ENCODE measurements at regions not wholly inside any gene's neighbourhood (a gene's known extent, or its start where the extent isn't known, plus 50 kb on each side); places are given as distances from the start of the nearest gene placed in this dataset.

DNA sequence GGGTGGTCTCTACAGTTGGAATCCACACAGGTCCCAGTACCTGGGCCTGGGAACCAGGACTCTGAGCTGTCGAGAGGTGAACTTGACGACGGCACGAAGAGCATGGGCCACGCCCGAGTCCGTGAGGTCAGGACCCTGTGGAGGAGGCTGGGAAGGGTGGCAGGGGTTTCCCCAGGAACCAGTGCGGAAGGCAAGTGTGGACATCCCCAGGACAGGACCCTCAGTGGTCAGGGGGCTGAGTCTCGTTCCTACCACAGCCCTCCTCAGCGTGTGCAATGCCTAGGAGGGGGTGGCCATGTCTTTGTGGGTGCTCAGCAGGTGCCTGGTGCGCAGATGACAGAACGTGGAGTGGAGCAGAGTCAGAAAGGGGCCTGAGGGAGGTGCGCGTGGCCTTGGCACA, 335.6 kb upstream of the SALL3 start:
- DNase-seq, result no peak

DNA sequence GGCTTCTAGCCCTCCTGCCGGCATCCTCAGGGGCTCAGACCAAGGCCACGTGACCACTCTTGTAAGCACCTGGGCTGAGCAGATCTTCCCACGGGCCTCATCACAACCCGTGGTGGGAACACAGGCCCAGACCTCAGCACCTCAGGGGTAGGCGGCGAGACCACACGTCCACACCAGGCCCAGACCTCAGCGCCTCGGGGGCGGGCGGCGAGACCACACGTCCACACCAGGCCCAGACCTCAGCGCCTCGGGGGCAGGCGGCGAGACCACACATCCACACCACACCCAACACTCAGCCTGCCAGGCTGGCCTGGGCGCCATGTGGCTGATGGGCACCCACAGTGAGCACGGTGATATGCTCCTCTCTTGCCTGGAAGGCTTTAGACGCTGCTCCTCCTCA, 334.4 kb upstream of the SALL3 start:
- no peak for DNase-seq

DNA sequence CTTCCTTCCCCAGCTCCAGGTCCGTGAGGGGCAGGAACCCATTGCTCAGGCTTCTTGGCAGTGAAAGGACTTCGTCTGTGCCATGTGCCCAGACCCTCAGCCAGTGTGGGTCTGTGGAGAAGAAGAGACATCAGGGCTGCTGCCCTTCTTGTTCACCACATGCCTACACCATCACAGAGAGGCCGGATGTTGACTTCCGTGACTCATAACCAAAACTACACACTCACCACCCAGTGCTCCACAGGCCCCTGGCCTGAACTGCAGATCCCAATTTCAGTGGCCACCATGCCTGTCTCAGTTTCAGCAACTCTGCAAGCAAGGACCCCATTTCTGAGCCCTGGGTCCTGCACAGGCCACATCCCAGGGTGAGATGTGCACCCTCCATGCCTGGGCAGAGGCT, 332.6 kb upstream of the SALL3 start:
- DNase-seq, result no peak

DNA sequence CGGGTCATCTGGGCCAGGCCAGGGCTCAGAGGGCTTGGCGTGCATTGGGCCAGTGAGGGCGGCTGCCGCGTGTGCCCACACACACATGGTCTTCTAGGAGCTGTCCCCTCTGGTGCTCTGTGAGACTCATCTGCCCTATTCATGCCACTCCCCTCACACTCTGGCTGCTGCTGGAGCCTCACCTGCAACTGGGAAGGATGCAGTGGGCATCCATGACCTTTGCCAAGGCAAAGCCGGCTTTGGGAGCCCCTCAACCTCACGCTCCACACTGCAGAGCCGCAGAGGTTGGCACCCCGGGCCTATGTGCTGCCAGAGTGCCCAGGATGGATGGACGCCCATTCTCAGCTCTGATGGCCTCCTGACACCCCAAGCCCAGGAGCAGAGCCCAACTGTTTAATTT, 330.2 kb upstream of the SALL3 start:
- no peak for DNase-seq

DNA sequence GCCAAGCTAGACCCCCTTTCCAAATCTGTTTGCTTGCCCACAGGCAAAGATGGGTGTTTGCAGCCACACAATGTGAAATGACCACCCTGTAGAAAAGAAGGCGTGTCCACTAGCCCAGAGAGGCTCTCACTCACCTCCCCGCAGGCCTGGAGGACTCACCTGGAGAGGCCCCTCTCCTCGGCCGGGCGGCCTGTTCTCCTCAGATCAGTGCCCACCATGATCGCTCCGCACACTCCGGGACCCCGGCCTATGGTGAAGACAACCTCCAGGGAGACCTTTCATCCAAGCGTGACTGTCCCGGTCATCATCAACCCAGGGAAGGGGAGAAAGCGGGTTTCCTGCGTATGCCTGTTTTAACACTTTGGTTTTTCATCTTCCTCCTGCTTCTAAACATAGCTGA, 328.7 kb upstream of the SALL3 start:
- no peak for DNase-seq

DNA sequence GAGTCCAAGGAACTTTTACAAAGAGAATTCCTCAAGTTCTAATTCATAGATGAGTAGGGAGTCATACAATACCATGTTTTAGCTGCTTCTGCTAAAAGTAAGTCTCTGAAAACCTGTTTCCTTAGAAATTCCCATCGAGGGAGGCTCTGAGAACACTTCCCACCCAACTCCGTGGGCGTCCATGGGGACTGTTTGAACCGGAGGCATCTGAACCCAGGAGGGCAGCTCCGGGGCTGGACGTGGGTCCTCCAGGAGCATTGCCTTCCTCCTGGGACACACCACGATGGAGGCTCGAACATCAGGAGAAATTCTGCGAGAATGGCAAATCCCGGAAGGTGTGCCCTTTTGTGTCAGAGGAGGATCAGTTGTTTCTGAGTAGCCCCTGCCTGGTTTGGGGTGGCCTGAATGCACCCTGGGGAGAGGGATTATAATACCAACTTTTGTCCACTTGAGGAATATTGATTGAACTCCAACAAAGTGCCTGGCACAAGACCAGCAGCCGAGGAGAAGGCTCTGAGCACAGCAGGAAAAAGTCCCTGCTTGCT, 327.5 kb upstream of the SALL3 start:
- no peak for DNase-seq

DNA sequence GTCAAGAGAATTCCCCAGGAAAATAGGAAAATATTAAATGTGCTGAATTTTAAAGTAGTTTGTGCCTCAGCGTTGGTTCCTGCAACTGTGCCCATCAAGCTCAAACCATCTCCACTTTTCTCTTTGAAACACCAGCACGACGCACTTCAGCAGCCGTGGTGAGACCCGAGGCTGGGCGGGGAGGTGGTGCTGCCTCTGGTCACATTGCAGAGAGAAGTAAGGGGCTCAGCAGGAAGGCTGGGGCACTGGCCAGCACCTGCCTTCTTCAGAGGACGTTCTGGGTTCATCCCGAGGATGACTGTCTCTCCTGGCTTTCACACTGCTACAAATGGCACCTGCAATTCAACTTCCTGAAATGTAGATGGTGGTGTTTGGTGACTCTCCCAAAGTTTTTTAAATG, 323.7 kb upstream of the SALL3 start:
- no peak for DNase-seq

DNA sequence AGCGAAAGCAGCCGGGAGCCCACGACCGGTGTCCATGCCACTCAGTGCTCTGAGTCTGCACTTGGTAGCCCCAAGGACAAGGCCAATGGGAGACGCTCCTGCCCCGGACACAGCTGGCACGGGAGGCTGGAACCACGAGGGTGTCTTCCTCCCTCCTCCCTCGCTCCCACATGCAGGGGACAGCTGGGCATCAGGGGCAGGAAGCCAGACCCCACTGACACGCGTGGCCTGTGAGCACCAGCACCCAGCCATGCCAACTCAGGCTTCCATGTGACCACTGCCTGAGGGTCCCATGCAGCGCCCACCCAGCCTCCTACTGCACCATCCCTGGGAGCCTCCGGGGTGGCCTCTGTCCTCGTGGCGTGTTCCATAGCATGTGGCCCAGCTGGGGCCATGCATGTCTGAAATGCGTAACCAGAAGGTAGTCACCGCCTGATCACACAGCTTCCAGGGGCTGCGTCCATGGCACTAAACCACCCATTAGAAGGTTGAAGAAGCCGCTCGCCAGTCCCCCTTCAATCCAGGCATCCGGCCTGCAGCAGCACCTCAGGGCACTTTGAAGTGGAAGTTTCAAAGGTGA, 323.2 kb upstream of the SALL3 start:
- no peak for DNase-seq

DNA sequence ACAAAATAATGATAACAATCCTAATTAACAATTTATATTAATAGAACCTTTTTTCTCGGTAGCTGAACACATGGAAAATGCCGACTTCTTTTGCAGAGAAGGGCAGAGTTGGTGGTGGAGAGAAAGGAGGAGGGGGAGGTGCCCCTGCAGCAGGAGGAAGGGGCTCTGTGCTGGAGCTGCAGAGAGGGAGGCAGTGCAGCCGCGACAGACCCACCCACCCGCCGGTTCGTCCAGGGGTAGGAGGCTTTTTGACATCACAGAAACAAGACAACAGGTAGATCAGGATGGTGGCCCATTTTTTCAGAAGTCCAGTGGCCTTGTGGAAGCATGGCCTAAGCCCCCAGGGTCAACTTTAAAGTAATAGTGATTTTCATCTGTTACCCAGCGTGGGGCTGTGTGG, 321.1 kb upstream of the SALL3 start:
- no peak for DNase-seq

DNA sequence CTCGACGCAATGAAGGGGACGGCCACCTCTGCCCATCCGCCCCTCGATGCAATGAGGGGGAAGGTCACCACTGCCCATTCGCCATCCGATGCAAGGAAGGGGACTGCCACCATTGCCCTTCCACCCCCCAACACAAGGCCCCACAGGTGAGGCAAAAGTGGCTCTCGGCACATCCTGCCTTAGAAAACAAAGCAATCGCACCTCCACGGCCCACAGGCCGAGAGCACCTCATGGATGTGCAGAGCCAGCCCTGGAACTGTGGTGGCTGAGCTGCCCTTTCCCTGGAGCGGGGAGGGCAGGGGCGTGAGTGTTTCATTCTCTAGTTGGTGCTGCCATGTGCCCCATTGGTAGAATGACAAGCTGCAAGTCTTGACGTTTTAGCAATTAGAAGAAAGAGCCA, 320.6 kb upstream of the SALL3 start:
- DNase-seq, result no peak

DNA sequence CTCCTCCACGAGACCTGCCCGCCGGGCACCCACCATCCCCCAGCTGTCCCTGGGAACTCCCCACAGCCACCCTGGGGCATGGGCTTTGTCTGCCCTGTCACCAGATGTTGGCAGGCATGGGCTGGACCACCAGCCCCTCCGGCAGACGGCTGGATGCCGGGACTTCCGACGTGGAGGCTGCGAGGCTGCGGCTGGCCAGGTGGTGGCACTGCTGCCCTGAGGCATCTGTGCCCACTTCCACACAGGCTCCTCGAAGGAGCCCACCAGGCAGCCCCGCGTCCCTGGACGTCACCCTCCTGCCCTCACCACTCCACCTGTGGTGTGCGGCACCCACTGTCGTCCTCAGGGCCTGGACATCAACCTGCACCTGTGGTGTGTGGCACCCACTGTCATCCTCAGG, 319.9 kb upstream of the SALL3 start:
- no peak for DNase-seq

DNA sequence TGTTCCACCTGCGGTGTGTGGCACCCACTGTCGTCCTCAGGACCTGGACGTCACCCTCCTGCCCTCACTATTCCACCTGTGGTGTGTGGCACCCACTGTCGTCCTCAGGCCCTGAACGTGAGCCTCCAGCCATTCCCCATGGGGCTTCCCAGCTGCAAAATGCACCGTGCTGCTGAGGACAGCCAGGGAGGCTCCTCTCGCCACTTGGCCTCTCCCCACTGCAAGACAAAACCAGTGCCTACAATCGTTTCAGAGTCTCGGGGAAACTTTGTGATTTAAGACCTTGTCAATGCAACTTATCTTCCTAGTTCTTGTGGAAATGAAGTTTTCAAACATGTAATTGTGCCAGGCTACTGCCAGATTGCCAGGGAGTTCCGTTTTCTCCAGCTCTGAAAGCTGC, 319.3 kb upstream of the SALL3 start:
- DNase-seq, result no peak

DNA sequence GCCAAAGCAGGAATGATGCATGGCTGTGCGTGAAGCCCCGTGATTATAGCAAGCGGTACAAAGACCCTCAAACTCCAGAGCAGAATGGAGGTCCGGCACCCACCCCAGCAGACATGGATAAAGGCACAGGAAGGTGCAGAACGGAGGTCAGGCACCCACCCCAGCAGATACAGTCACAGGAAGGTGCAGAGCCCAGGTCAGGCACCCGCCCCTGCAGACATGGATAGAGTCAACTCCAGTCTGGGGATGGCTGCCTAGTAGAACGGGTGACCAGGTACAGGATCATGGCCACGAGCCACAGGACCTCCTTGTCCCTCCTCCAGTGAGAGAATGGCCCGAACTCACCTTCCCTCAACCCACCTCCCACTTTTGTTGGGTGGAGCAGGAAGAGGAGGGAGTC, 318.3 kb upstream of the SALL3 start:
- DNase-seq, result no peak

DNA sequence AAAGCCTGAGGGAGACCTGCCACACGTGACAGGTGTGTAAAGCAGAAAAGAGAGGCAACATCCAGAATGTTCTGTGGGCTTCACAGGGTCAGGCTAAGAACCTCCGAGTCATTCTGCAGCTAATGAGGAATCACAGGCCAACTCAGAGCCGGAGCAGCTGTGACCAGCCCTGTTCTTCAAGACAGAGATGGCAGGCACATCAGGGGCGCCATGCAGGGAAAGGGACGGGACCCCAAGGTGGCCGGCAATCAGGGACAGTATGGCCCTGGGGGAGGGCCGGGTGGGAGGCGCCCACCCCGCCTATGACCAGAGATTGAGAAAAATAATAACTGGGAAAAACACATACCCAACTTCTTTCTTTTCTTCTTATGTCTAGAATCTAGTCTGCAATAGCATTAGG, 316.7 kb upstream of the SALL3 start:
- DNase-seq, result no peak

DNA sequence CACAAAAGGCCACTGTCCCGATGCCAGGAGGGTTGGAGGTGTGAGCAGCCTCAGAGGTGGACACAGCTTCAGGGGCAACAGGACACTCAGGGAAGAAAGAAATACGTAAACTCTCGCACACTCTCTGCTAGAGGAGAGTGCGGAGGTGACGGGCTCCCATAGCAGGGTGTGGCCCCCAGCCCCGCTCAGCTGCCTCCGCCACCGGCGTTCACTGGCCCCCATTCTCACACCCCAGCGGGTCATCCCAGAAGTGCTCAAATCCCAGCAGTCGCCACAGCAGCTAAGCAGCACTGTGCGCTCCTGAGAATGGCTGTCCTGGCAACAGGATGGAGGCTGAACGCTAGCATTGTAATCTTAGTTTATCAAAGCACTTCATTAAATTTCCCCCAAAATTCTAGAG, 315.6 kb upstream of the SALL3 start:
- DNase-seq, result no peak

DNA sequence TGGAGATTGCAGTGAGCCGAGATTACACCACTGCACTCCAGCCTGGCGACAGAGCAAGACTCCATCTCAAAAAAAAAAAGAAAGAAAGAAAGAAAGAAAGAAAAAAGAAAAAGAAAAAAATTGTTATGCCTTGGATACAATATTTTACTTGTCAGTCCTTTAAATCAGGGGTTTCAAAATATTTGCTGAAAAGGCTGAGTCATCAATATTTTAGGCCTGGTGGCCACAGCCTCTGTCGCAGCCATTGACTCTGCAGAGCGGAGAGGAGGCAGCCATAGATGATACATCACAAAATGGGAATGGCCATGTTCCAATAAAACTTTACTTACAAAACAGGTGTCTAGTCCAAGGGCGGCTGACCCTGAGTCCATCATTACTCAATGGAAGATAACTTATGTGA, 314.8 kb upstream of the SALL3 start:
- DNase-seq, result no peak

DNA sequence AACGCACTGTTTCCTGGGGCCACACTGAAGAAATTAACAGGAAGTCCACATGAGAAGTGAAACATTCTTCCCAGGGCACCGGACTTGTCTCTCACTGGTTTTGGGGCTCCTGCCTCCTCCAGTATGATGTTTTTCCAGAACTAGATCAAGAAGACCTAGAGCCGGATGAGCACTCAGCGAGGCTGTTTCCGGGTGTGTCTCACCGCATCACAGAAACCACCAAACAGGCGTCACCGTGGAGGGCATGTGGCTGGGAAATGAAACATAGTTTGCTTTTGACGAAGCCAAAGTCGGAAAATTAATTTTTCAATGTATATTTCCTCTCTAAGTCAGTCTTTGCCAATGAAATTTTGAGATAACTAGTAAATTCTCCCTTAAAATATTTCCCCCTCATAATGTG, 314.0 kb upstream of the SALL3 start:
- DNase-seq, result no peak

DNA sequence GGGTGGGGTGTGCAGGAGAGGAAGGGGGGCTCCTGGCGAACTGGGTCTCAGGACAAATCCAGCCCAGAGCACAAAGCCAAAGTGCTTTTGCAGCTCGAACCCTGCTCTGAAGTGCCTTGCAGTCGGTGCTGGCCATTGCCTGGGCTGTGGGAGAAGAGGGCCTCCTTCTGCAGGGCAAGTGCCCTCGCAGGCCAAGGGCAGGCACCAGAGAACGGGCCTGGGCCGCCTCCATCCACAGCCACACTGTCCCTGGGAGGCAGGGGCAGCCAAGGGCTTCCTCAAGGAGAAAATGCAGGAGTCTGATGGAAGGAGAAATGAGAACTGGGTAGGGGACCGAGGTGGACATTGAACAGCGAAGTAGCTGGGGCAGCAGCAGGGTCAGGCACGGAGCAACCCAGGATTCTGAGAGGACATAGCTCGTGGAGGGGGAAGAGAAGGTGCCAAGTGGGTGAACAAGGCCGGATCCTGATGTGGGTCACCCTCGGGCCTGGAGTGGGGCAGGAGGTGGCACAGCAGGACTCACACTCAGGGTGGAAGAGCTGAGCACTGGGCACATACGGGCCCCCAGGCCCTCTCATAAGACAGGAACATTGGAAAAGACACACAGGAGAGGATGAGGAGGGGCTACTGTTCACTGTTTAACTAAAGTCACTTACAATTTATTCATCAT, 312.8 kb upstream of the SALL3 start:
- no peak for DNase-seq

DNA sequence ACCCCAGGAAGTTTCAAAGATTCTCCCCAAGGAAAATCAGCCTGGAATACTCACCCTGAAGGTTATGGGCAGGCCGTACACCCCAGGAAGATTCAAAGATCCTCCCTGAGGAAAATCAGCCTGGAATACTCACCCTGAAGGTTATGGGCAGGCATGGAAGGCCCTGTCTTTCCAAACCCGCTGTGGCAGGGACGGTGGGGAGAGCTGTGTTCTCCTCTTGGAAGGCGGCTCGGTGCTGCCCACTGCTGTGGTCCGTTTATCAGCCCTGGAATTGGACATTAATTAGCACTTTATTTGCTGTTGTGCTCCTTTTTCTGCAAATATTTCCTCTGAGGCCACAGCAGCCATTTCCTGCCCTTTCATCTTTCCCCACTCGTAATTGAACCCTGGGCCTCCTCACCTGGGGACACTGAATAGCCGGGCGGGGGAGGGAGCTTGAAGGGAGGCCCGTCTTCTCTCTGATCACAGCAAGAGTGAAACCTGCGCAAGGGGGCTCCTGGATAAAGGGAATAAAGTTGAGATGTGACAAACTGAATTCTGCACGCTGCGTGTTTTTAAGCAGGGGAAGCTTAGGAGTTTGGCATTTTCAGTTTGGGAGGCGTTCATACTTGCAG, 308.7 kb upstream of the SALL3 start:
- DNase-seq, result no peak

DNA sequence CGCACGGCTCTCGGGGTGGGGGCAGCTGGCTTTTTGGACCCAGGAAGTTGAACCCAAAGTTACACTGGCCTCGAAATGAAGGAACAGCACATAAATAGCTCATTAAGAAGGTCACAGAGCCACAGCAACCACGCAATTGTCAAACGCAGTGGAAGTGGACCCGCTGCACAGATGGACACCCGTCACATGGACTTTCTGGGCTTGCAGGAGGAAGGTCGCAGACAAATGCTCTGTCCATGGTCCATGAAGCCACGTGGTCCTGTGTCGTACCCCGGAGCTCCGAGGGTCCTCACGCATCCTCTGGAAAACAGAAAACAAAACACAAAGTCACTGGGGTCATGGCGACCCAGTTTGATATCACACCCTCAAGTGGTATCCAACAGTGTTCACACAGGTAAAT, 308.1 kb upstream of the SALL3 start:
- DNase-seq, result no peak

DNA sequence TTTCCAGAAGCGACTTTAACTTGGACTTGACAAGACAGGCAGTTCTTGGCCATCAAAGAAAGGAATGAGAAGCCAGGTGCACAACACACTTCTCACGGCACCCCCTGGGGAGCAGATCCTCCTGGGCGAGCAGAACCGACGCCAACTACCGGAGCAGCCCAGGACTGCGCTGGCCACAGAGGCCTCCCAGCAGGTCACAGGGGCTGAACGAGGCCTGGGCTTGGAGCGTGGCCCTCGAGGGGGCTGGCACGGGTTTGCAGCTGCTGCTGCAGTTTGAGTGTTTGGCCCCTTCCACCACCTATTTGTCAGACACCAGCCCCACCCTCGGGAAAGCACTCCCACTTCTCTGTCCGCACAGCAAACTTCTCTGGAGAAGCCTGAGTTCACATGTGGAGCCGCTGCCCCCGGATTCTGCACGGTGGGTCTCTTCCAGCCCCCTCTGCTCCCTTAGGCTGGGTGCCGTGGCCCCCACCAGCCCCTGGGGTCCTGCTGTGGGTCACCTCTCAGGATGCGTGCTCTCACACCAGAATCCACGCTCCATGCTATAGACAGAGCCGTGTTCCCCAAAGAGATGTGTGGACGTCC, 306.7 kb upstream of the SALL3 start:
- no peak for DNase-seq

DNA sequence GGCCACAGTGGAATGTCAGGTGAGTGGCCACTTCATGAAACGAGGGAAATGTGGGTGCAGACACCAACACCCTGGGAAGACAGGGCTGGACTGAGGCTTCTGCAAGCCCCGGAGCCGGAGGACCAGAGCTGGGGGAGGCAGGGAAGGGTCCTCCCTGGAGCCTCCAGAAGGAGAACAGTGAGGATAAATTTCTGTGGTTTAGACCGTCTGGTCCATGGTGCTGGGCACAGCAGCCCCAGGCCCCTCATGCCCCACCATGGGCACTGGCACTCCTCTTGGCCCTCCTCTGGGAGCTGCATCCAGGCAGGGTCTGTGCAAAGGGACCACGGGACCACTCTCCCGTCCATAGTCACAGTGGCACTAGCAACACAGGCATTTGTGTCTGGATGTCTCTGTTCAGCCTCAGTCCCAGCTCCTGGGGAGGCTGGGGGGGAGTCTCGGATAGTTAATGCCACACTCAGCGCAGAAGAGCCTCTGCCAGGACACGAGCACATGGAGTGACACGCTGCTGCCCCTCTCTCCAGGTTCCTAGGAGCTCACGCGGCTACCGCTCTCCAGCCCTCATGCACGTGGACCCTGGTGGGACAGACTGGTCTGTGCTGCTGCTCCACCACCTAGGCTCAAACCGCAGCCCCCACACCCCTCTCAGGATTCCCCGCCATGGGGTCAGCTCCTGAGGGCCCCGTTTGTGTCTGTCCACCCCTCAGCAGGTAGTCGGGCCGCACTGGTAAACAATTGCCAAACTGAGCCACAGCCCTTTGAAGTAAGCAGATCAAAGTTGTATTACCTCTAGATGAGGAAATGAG, 305.9 kb upstream of the SALL3 start:
- DNase-seq, result no peak

DNA sequence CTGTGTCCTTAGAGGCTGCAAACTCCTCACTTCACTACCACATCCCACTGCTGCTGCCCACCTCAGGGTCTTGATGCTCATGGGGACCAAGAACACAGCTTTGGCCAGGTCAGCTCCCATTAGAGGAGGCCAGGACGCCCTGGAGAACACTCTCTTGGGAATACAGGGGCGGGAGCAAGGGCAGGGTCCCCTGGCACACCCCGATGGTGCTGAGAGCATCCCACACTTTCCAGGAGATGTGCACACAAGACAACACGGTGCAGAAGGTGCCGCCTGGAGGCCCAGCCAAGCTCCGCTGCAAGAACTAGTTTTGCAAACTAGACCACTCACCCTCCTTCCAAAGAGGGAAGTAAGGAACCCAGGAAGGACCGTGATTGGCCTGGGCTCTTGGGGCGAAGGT, 304.4 kb upstream of the SALL3 start:
- DNase-seq, result no peak

All from GF-D8 (cell line).